H9 (cell line): ENCODE measurements at regions not wholly inside any gene's neighbourhood (a gene's known extent, or its start where the extent isn't known, plus 50 kb on each side); places are given as distances from the start of the nearest gene placed in this dataset.

Experiments used
- DNase-seq: peaks from one replicate; pipeline ENCODE4 v3.0.0-alpha.2; 2017
- H2AFZ ChIP-seq: one replicate; pipeline ENCODE4 v1.6.1; 2013; ENCODE audit warnings: mild to moderate bottlenecking, low read length, control low read depth, moderate library complexity
- H2AK5ac ChIP-seq: 2 replicates; pipeline ENCODE4 v1.6.1; 2013; ENCODE audit warnings: low read length, control low read depth, mixed read lengths; ENCODE audit not compliant: insufficient read length
- H2BK120ac ChIP-seq: one replicate; pipeline ENCODE4 v1.6.1; 2013; ENCODE audit warnings: low read depth, mild to moderate bottlenecking, low read length, control low read depth, inconsistent platforms; ENCODE audit not compliant: poor library complexity, severe bottlenecking
- H2BK12ac ChIP-seq: 2 replicates; pipeline ENCODE4 v1.6.1; 2013; ENCODE audit warnings: low read length, control low read depth, mixed read lengths, low read depth; ENCODE audit not compliant: insufficient read length
- H2BK15ac ChIP-seq: 2 replicates; pipeline ENCODE4 v1.6.1; 2013; ENCODE audit warnings: low read depth, low read length, control low read depth
- H2BK20ac ChIP-seq: one replicate; pipeline ENCODE4 v1.6.1; 2013; ENCODE audit warnings: low read depth, mild to moderate bottlenecking, low read length, control low read depth, inconsistent platforms; ENCODE audit not compliant: poor library complexity, severe bottlenecking
- H2BK5ac ChIP-seq: 2 replicates; pipeline ENCODE4 v1.6.1; 2013; ENCODE audit warnings: low read length, control low read depth, mixed read lengths; ENCODE audit not compliant: insufficient read length
- H3K14ac ChIP-seq: 2 replicates; pipeline ENCODE4 v1.6.1; 2013; ENCODE audit warnings: low read length, control low read depth; ENCODE audit not compliant: insufficient read depth
- H3K18ac ChIP-seq: 2 replicates; pipeline ENCODE4 v1.6.1; 2013; ENCODE audit warnings: low read depth, mild to moderate bottlenecking, mixed read lengths, low read length, control low read depth; ENCODE audit not compliant: insufficient read length
- H3K23ac ChIP-seq: 2 replicates; pipeline ENCODE4 v1.6.1; 2013; ENCODE audit warnings: low read length, control low read depth, mixed read lengths, low read depth; ENCODE audit not compliant: insufficient read length
- H3K23me2 ChIP-seq: 2 replicates; pipeline ENCODE4 v1.6.1; 2013; ENCODE audit warnings: low read depth, mild to moderate bottlenecking, mixed read lengths, low read length, control low read depth; ENCODE audit not compliant: insufficient read length, poor library complexity, severe bottlenecking
- H3K27ac ChIP-seq: 2 replicates; pipeline ENCODE4 v1.5.1; 2013; ENCODE audit warnings: low read length, control low read depth, mixed read lengths, low read depth; ENCODE audit not compliant: insufficient read length
- H3K27me3 ChIP-seq: 2 replicates; pipeline ENCODE4 v1.6.1; 2013; ENCODE audit warnings: low read length, control low read depth, inconsistent platforms; ENCODE audit not compliant: insufficient read depth
- H3K4ac ChIP-seq: 2 replicates; pipeline ENCODE4 v1.6.1; 2013; ENCODE audit warnings: low read depth, mild to moderate bottlenecking, control low read depth, inconsistent platforms, low read length, moderate library complexity
- H3K4me1 ChIP-seq: 2 replicates; pipeline ENCODE4 v1.6.1; 2013; ENCODE audit warnings: low read length, control low read depth, inconsistent platforms; ENCODE audit not compliant: insufficient read depth
- H3K4me2 ChIP-seq: 2 replicates; pipeline ENCODE4 v1.6.1; 2013; ENCODE audit warnings: low read length, control low read depth, mixed read lengths; ENCODE audit not compliant: insufficient read length, insufficient read depth
- H3K56ac ChIP-seq: 2 replicates; pipeline ENCODE4 v1.6.1; 2013; ENCODE audit warnings: low read depth, mild to moderate bottlenecking, mixed read lengths, low read length, control low read depth; ENCODE audit not compliant: insufficient read length
- H3K79me1 ChIP-seq: 2 replicates; pipeline ENCODE4 v1.6.1; 2013; ENCODE audit warnings: low read depth, mild to moderate bottlenecking, moderate library complexity, low read length, control low read depth, inconsistent platforms; ENCODE audit not compliant: insufficient read depth, poor library complexity, severe bottlenecking
- H3K79me2 ChIP-seq: 2 replicates; pipeline ENCODE4 v1.6.1; 2013; ENCODE audit warnings: low read length, control low read depth, inconsistent platforms; ENCODE audit not compliant: insufficient read depth
- H3K9ac ChIP-seq: 2 replicates; pipeline ENCODE4 v1.6.1; 2013; ENCODE audit warnings: low read length, control low read depth, mixed read lengths; ENCODE audit not compliant: insufficient read length; ENCODE audit errors: extremely low read depth
- H3K9me3 ChIP-seq: one replicate; pipeline ENCODE4 v1.6.1; 2013; ENCODE audit warnings: low read depth, low read length, inconsistent platforms; ENCODE audit not compliant: control insufficient read depth
- H3T11ph ChIP-seq: one replicate; pipeline ENCODE4 v1.6.1; 2013; ENCODE audit warnings: mild to moderate bottlenecking, low read length, control low read depth, inconsistent platforms
- H4K20me1 ChIP-seq: one replicate; pipeline ENCODE4 v1.6.1; 2013; ENCODE audit not compliant: control insufficient read depth, insufficient read length, insufficient read depth
- H4K5ac ChIP-seq: 2 replicates; pipeline ENCODE4 v1.6.1; 2013; ENCODE audit warnings: low read depth, mild to moderate bottlenecking, mixed read lengths, low read length, control low read depth; ENCODE audit not compliant: insufficient read length
- H4K8ac ChIP-seq: replicated peaks from 2 replicates; pipeline ENCODE4 v1.6.1; 2013; ENCODE audit warnings: low read length, control low read depth, mixed read lengths, low read depth; ENCODE audit not compliant: insufficient read length
- H4K91ac ChIP-seq: 2 replicates; pipeline ENCODE4 v1.6.1; 2013; ENCODE audit warnings: low read depth, mild to moderate bottlenecking, moderate library complexity, mixed read lengths, low read length, control low read depth; ENCODE audit not compliant: insufficient read length
- H3K27ac Mint-ChIP-seq, 3 experiments: 2 replicates in 2 of 3; 3 replicates in 1 of 3; pipeline ENCODE4 v1.8.0; 2020 to 2021; ENCODE audit warnings: mixed read lengths in 3 of 3, mild to moderate bottlenecking in 1 of 3, moderate library complexity in 1 of 3
- H3K27me3 Mint-ChIP-seq: 2 replicates; pipeline ENCODE4 v1.8.0; 2021; ENCODE audit warnings: low read depth, mild to moderate bottlenecking, moderate library complexity, mixed read lengths
- H3K36me3 Mint-ChIP-seq, 3 experiments: 2 replicates in 2 of 3; 3 replicates in 1 of 3; pipeline ENCODE4 v1.8.0; 2020 to 2021; ENCODE audit warnings: low read depth in 3 of 3, mixed read lengths in 3 of 3; ENCODE audit not compliant: insufficient read depth in 1 of 3
- H3K4me1 Mint-ChIP-seq, 2 experiments: 2 replicates each; pipeline ENCODE4 v1.8.0; 2020; ENCODE audit warnings: mixed read lengths in 2 of 2
- H3K4me3 Mint-ChIP-seq, 2 experiments: 2 replicates in 1 of 2; 3 replicates in 1 of 2; pipeline ENCODE4 v1.8.0; 2020 to 2021; ENCODE audit warnings: mild to moderate bottlenecking in 2 of 2, mixed read lengths in 2 of 2, moderate library complexity in 1 of 2
- H3K9me3 Mint-ChIP-seq, 2 experiments: 2 replicates in 1 of 2; 3 replicates in 1 of 2; pipeline ENCODE4 v1.8.0; 2020; ENCODE audit warnings: mild to moderate bottlenecking in 2 of 2, mixed read lengths in 2 of 2, moderate library complexity in 1 of 2
- WGBS: extraction: QIAGEN DNeasy Blood & Tissue Kit; methylation state at CpG from one replicate; pipeline ENCODE4 v1.1.7; 2013; ENCODE audit warnings: missing lambda C conversion rate, low lambda C conversion rate, mixed read lengths; ENCODE audit not compliant: insufficient read length; ENCODE audit errors: extremely low coverage; 5-methylcytosine and 5-hydroxymethylcytosine counted together
- TF ChIP-seq, protein P1 (sequence below): fragments of 200-600 bp; sonication (generic); conservative IDR thresholded peaks from 3 replicates; pipeline ENCODE4 v1.8.0; 2021; ENCODE audit warnings: antibody characterized with exemption, mild to moderate bottlenecking

DNA sequence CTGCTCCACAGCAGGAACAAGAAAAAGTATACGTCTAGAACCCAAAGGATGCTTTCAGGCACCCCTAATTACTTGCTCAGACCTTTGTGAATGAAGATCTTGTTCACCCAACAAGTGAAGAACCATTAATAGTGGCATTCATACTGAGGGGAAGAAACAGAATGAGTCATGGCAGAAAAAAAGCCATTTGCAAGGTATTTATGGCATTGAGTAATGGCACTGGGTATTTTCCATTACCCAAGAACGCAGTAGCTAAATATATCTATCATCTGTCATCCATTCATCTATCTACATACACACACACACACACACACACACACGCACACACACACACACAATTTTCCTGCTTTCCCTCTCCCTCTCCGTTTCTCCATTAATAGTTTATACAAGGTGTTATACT, 56.4 kb upstream of the XIRP2 start:
- Mint-ChIP-seq H3K4me3 (no peak overlapping the region), H3K27ac (no peak overlapping the region), H3K9me3 (no peaks in the 10 kb centered on the region), H3K36me3 (no peaks in the 10 kb centered on the region), H3K27me3 (no peaks in the 10 kb centered on the region; the same call in 1 of the 2 replicates), H3K4me1 (no peaks in the 10 kb centered on the region)
- H2AK5ac ChIP-seq, result no peak overlapping the region
- H3K79me2 ChIP-seq, result no peaks in the 10 kb centered on the region
- H3K4ac ChIP-seq, result no peak overlapping the region
- H3K4me2 ChIP-seq, result no peak overlapping the region
- no peaks in the 10 kb centered on the region for H3K9me3 ChIP-seq
- H3K9ac ChIP-seq, result no peak overlapping the region
- no peak overlapping the region for H3K56ac ChIP-seq
- no CpG with 5 or more reads among the region's 4 CpGs for WGBS
- no peak overlapping the region for H2AFZ ChIP-seq
- H3K27ac ChIP-seq, result no peak overlapping the region
- no peak overlapping the region for H2BK120ac ChIP-seq
- H2BK20ac ChIP-seq, result no peak overlapping the region
- no peak overlapping the region for H3T11ph ChIP-seq
- no peak overlapping the region for H2BK15ac ChIP-seq
- DNase-seq, result no peak
- H4K5ac ChIP-seq, result no peak overlapping the region
- H3K79me1 ChIP-seq, result no peaks in the 10 kb centered on the region
- no peaks in the 10 kb centered on the region for H3K27me3 ChIP-seq
- no peaks in the 10 kb centered on the region for H4K20me1 ChIP-seq
- no peak overlapping the region for H4K8ac ChIP-seq
- H3K4me1 ChIP-seq, result no peaks in the 10 kb centered on the region
- H3K18ac ChIP-seq, result no peak overlapping the region
- H3K23me2 ChIP-seq, result no peaks in the 10 kb centered on the region
- H2BK5ac ChIP-seq, result no peak overlapping the region
- H4K91ac ChIP-seq, result no peak overlapping the region
- no peak overlapping the region for H3K14ac ChIP-seq
- TF ChIP-seq, protein P1, sequence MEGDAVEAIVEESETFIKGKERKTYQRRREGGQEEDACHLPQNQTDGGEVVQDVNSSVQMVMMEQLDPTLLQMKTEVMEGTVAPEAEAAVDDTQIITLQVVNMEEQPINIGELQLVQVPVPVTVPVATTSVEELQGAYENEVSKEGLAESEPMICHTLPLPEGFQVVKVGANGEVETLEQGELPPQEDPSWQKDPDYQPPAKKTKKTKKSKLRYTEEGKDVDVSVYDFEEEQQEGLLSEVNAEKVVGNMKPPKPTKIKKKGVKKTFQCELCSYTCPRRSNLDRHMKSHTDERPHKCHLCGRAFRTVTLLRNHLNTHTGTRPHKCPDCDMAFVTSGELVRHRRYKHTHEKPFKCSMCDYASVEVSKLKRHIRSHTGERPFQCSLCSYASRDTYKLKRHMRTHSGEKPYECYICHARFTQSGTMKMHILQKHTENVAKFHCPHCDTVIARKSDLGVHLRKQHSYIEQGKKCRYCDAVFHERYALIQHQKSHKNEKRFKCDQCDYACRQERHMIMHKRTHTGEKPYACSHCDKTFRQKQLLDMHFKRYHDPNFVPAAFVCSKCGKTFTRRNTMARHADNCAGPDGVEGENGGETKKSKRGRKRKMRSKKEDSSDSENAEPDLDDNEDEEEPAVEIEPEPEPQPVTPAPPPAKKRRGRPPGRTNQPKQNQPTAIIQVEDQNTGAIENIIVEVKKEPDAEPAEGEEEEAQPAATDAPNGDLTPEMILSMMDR, result no peak
- no peak overlapping the region for H2BK12ac ChIP-seq
- H3K23ac ChIP-seq, result no peak overlapping the region
